Right lobe of liver (tissue), 6 donors: ENCODE measurements at regions not wholly inside any gene's neighbourhood (a gene's known extent, or its start where the extent isn't known, plus 50 kb on each side); places are given as distances from the start of the nearest gene placed in this dataset.
"Not testable (repeated sequence)": the region's sequence is repeated elsewhere in the genome, so short reads cannot be mapped to it uniquely, and the experiment has no call there.

Experiments
- ATAC-seq, 4 donors: fragments of 200-7000 bp; cut with Tn5 transposase; one replicate each; pipeline ENCODE4 v1.9.1; 2020; ENCODE audit warnings: mild to moderate bottlenecking in 4 of 4, moderate library complexity in 4 of 4
- DNase-seq, 3 donors: peaks; one replicate each; pipeline ENCODE4 v3.0.0-alpha.2; 2020
- H3K27ac ChIP-seq, 3 donors: fragments of 200-600 bp; one replicate each; pipeline ENCODE4 v1.8.0; 2022
- H3K27me3 ChIP-seq, 2 donors: fragments of 200-600 bp; one replicate each; pipeline ENCODE4 v1.8.0; 2022
- H3K36me3 ChIP-seq, 4 donors: fragments of 200-600 bp; sonication (generic) in 1 of 4; one replicate each; pipeline versions ENCODE4 v1.5.1 to v1.8.0; 2017 to 2022; ENCODE audit warnings: control low read depth in 1 of 4
- H3K4me1 ChIP-seq, 4 donors: fragments of 200-600 bp; sonication (generic) in 1 of 4; one replicate each; pipeline versions ENCODE4 v1.5.1 to v1.8.0; 2017 to 2022; ENCODE audit warnings: control low read depth in 1 of 4
- H3K4me3 ChIP-seq, 3 donors: fragments of 200-600 bp; one replicate each; pipeline ENCODE4 v1.8.0; 2022
- H3K9me3 ChIP-seq, 4 donors: fragments of 200-600 bp; sonication (generic) in 1 of 4; one replicate each; pipeline versions ENCODE4 v1.5.1 to v1.8.0; 2017 to 2022; ENCODE audit warnings: control low read depth in 1 of 4
- POLR2A ChIP-seq: fragments of 450-650 bp; IDR thresholded peaks from one replicate; pipeline ENCODE4 v1.6.1; 2017; ENCODE audit warnings: antibody characterized with exemption, mild to moderate bottlenecking
- WGBS: methylation state at CpG from one replicate; pipeline ENCODE4 v1.1.6; 2018; ENCODE audit warnings: low coverage, low lambda C conversion rate; ENCODE audit not compliant: insufficient coverage; ENCODE audit errors: missing lambda C conversion rate; 5-methylcytosine and 5-hydroxymethylcytosine counted together
- intact Hi-C, 2 donors: fragments of 100-400 bp; cut with DNase I; formaldehyde crosslinking; loops; one replicate each; pipeline versions ENCODE4 v1.11.2 to v1.14.1; 2022
- TF ChIP-seq, protein P1 (sequence below), 4 donors: fragments of 200-600 bp in 3 of 4; fragments of 450-650 bp in 1 of 4; IDR thresholded peaks; one replicate each; pipeline versions ENCODE4 v1.5.1 to v1.8.0; 2016 to 2022; ENCODE audit warnings: antibody characterized with exemption in 4 of 4, mild to moderate bottlenecking in 2 of 4
- donor health status: DM: no; HTN: yes; CAD: no.
- donor health status: DM: no; HTN: no; CAD: no.
- donor health status: DM: no; HTN: no; CAD: no.
- donor health status: DM: no; HTN: yes; CAD: no.
- donor health status: DM: no; HTN: yes; CAD: no.

DNA sequence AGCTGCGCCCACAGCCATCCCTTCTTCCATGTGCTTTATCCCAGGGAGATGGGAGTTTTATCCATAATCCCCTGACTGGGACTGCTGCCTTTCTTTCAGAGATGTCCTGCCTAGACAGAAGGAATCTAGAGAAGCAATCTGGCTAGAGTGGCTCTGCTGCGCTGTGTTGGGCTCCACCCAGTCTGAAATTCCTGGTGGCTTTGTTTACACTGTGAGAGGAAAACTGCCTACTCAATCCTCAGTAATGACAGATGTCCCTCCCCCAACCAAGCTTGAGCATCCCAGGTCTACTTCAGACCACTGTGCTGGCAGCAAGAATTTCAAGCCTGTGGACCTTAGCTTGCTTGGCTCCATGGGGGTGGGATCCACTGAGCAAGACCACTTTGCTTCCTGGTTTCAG, 116.9 kb upstream of the AR start:
- H3K4me1 ChIP-seq, result no peaks in the 10 kb centered on the region
- intact Hi-C loops, result no loop called here
- TF ChIP-seq POLR2A, result no peak
- TF ChIP-seq, protein P1, sequence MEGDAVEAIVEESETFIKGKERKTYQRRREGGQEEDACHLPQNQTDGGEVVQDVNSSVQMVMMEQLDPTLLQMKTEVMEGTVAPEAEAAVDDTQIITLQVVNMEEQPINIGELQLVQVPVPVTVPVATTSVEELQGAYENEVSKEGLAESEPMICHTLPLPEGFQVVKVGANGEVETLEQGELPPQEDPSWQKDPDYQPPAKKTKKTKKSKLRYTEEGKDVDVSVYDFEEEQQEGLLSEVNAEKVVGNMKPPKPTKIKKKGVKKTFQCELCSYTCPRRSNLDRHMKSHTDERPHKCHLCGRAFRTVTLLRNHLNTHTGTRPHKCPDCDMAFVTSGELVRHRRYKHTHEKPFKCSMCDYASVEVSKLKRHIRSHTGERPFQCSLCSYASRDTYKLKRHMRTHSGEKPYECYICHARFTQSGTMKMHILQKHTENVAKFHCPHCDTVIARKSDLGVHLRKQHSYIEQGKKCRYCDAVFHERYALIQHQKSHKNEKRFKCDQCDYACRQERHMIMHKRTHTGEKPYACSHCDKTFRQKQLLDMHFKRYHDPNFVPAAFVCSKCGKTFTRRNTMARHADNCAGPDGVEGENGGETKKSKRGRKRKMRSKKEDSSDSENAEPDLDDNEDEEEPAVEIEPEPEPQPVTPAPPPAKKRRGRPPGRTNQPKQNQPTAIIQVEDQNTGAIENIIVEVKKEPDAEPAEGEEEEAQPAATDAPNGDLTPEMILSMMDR (IDR thresholded peaks at IDR 0.05), result no peak
- H3K9me3 ChIP-seq, result no peaks in the 10 kb centered on the region
- no peaks in the 10 kb centered on the region for H3K27me3 ChIP-seq
- H3K27ac ChIP-seq, result no peak overlapping the region
- no peaks in the 10 kb centered on the region for H3K36me3 ChIP-seq
- WGBS, result 100% methylated on average over 1 of the region's 2 CpGs
- ATAC-seq (no peak), DNase-seq (no peak)
- H3K4me3 ChIP-seq, result no peak overlapping the region

DNA sequence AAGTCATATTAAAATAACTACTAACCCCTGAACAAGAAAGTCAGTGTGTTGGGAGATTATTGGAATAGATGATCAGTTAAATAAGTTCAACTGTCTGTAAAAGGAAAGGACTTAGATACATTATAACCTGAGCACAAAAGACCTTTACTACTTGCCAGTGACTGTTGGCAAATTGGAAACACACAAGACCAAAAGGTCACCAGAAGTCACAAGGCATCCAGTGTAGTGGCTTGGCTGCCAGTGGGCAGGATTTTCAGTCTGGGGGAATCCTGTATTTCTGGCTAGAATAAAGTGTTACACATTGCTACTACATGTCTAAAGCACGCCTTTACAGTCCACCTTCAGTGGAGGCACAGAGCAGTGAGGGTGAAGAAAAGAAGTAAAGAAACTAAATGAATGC, 108.3 kb upstream of the AR start:
- peak; percentile 14 to 57 (median 43) for DNase-seq

DNA sequence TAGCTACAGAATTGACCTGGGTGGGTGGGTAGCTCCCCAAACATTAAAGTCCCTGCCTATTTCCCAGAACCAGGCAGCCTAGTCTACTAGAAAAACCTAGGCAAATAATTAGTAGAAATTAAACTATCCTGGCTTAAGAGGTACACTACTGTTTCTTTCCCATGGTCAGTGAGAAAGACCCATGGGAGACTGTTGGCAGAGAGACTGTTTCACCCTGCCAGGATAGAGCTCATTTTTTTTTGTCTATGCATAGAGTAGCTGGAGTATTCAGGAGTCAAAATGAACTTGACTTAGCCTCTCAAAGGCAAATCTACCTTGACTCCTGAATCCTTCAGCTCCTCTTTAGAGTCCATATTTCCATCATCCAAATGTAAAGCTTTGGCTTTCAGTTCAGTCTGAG, 107.0 kb upstream of the AR start:
- peaks cover 0 to 3% of the 10 kb centered on the region in 2 donors for H3K27me3 ChIP-seq
- peak overlapping the region; percentile 3 to 52 (median 37) for H3K27ac ChIP-seq
- H3K4me3 ChIP-seq, result no peak overlapping the region
- DNase-seq (no peak), ATAC-seq (peak; percentile 28 to 59 (median 46))
- no peak for TF ChIP-seq POLR2A
- H3K4me1 ChIP-seq, result peaks cover 0 to 26% (median 3%) of the 10 kb centered on the region in 4 donors
- no peaks in the 10 kb centered on the region for H3K9me3 ChIP-seq
- H3K36me3 ChIP-seq, result no peaks in the 10 kb centered on the region
- intact Hi-C loops, result no loop called here

More for the DNA sequence above, 108.3 kb upstream of the AR start:
- Histone ChIP-seq H3K4me3 (no peak overlapping the region), H3K9me3 (no peaks in the 10 kb centered on the region), H3K27ac (peak overlapping the region in 2 of 3 donors; percentile 17 to 52), H3K4me1 (peaks cover 0 to 26% (median 3%) of the 10 kb centered on the region in 4 donors), H3K36me3 (no peaks in the 10 kb centered on the region), H3K27me3 (no peaks in the 10 kb centered on the region)
- intact Hi-C loops, result no loop called here
- peak; percentile 76 to 82 (median 78) for ATAC-seq
- TF ChIP-seq, protein P1 (IDR thresholded peaks at IDR 0.05), result no peak
- no peak for TF ChIP-seq POLR2A
- WGBS, result 27% methylated on average over 1 of the region's 1 CpG

DNA sequence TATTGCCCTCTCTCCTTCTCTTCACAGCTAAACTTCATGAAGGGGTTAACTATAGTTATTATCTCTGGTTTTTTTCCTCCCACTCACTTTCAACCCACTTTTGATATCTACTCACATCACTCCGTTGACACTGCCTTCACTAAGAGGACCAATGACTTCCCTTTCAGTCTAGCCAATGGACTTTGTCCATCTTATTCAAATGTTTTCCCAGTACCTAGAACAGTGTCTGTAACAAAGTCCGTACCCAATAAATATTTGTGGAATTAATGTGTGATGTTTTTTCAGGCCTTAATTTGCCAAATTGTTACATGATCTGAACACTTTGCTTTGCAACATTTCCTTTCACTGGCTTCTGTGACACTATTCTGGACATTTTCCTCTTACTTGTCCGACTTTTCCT, 106.0 kb upstream of the AR start:
- Histone ChIP-seq H3K4me1 (peaks cover 0 to 26% (median 3%) of the 10 kb centered on the region in 4 donors), H3K27ac (peak overlapping the region in 2 of 3 donors; percentile 19 to 52), H3K9me3 (no peaks in the 10 kb centered on the region), H3K36me3 (no peaks in the 10 kb centered on the region), H3K27me3 (peaks cover 0 to 3% of the 10 kb centered on the region in 2 donors), H3K4me3 (no peak overlapping the region)
- ATAC-seq, result peak; percentile 78 to 92 (median 84)
- no peak for DNase-seq
- intact Hi-C loops, result no loop called here
- TF ChIP-seq, protein P1 (IDR thresholded peaks at IDR 0.05), result no peak
- TF ChIP-seq POLR2A, result no peak
- 18% methylated on average over 3 of the region's 3 CpGs for WGBS

DNA sequence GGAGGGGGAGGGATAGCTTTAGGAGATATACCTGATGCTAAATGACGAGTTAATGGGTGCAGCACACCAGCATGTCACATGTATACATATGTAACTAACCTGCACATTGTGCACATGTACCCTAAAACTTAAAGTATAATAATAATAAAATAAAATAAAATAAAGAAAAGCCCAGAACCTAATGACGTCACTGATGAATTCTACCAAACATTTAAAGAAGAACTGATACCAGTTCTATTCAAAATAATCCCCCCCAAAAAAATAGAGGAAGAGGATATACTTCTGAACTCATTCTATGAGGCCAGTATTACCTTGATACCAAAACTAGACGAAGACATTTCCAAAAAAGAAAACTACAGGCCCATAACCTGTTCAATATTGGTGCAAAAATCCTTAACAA, 68.6 kb upstream of the AR start:
- H3K27me3 ChIP-seq, ATAC-seq, H3K9me3 ChIP-seq, intact Hi-C loops, H3K27ac ChIP-seq, H3K36me3 ChIP-seq, DNase-seq, H3K4me1 ChIP-seq, H3K4me3 ChIP-seq: not testable (repeated sequence)
- 17% methylated on average over 3 of the region's 3 CpGs for WGBS

DNA sequence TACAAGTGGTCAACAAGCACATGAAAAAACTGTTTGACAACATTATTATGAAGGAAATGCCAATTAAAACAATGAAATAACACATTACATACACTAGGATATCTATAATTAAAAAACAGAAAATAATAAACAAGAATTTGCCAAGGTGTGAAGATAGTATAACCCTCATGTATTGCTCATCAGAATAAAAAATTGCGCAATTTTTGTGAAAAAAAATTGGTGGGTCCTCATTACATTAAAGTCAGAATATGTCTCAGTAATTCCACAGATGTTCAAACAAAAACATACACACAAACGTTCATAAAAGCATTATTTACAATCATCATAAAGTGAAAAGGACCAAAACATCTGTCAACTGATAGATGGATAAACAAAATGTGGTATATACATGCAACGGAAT, 63.0 kb upstream of the AR start:
- ATAC-seq, result no peak
- TF ChIP-seq, protein P1 (IDR thresholded peaks at IDR 0.05), result no peak
- TF ChIP-seq POLR2A, result no peak
- H3K4me1 ChIP-seq, result no peaks in the 10 kb centered on the region
- intact Hi-C loops, result no loop called here
- H3K27me3 ChIP-seq, result no peaks in the 10 kb centered on the region
- DNase-seq, result no peak
- no peak overlapping the region for H3K4me3 ChIP-seq
- H3K36me3 ChIP-seq, result no peaks in the 10 kb centered on the region
- no peak overlapping the region for H3K27ac ChIP-seq
- no peaks in the 10 kb centered on the region for H3K9me3 ChIP-seq
- WGBS, result 34% methylated on average over 3 of the region's 3 CpGs
